ENCODE measurements at regions not wholly inside any gene's neighbourhood (a gene's known extent, or its start where the extent isn't known, plus 50 kb on each side); places are given as distances from the start of the nearest gene placed in this dataset.
A peak's percentile ranks its signal among the peaks of the same experiment; 100 is the strongest.

GRCh38 chr1:58914925-58915324 lies 131.1 kb upstream of the JUN start:
- DNase-seq, result no peak

DNA sequence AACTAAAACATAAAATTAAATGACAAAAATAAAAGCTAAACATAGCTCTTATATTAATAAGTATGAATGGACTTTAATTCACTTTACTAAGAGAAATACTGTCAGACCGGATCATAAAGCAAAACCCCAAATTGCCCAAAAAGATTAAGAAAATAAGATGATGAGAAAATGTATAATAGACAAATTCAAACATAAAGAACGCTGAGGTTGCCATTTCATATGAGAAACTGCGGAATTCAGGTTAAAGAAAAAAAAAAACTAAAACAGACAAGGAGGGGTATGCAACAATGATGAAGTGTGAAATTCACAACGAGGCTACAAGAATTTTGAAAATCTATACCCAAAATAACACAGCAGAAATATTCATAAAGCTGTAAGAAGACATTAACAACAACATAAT lies 133.6 kb upstream of the JUN start:
- no peak for DNase-seq

DNA sequence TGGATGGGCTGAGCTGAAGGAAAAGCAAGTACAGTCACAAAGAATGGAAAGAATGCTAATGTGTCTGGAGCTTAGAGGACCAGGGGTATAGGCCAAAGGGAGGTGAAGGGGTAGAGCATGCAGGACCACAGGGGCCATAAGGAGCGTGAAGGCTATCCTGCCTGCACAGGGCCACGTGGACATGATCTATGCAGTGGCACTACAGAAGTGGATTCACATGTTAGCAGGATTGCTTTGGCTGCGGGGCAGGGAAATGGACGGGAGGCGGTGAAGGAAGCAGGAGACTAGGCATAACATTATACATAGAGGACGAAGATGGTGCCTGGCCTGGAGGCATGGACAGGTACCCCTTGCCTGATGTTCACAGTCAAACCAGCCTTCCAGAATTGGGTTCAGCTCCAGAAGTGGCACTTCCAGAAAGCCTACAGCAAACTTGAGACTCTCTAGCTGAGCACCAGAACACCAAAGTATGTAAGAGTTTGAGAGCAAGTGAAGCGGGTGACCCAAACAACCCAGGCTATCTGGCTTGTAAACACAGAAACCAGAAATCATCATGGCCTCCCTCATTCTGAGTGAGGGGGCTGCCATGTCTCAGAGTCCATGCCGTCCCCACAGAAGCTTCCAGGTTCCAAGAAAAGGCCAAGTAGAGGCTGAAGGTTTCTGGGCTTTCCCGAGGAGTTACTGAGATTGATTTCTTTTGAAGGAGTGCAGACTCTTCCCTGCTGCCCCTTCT lies 135.5 kb upstream of the JUN start:
- no peak for DNase-seq

- no peak for DNase-seq
These were observed 136.1 kb upstream of the JUN start for GRCh38 chr1:58919959-58920321.

GRCh38 chr1:58921342-58921741 lies 137.5 kb upstream of the JUN start:
- DNase-seq, result no peak

DNA sequence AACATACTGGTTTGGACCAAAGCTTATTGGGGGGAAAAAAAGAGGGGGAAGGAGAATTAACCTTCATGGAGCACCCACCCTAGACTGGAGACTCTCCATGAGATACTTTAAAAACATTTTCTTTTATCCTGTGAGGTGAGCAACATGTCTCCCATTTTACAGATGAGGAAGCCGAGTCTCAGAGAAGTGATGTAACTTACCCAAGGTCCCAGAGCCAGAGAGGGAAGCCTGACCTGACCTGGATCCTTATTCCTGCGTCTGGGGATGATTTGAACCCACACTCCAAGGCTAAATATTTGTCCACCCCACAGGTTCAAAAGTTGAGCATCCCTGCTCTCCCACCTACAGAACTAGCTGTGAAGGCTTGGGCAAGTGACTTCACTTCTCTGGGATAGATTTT lies 137.9 kb upstream of the JUN start:
- no peak for DNase-seq

DNA sequence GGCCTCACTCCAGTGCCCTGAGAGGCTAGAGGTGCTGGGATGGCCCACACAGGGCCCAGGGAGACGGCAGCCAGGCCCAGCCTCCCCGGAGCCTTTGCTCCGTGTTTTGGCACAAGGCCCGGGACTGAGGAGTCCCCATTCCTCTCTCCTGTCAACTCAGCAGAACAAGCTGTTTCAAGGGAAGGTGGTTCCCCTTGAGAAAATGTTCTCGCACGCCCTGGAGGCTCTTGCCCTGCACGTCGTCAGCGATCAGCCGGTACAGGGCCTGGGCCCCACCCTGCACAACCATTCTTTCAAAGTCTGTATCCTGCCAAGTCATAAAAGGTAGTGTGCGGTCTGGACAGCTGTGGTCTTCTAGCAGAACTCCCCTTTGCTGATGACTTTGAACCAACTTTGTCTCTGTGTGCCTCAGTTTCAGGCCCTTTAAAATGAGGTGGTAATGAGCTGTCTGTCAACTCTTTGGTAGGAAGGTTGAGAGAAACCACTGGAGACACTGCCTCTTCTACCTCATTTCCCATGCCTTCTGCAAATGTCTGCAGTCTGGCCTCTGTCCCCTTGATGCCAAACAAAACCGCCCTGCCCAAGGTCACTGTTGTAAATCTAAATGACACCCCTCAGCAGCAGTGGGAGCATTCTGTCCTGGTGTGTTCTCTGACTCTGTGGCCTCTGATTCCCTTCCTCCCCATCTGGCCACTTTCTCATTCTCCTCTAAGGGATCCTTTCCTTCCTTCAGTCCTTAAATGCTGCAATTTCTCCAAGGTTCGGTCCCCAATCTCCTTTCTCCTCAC lies 138.6 kb upstream of the JUN start:
- DNase-seq, result no peak

DNA sequence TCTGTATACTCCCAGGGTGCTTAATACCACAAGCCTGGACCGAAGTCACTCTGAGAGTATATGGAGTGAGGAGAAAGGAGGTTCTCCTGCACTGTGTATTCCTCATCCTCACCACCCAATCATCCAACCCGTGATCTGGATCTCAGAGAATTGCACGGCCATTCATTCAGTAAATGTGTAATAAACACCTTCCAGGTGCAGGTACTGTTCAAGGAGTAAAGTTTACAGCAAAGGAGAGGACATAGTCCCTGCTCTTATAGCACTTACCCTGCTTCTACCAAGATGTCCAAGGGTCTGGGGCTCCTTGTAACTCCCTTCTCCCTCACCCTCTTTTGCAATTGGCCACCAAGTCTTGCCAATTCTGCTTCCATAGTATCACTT lies 139.2 kb upstream of the JUN start:
- DNase-seq, result no peak

GRCh38 chr1:58924016-58924565 lies 140.2 kb upstream of the JUN start:
- no peak for DNase-seq

DNA sequence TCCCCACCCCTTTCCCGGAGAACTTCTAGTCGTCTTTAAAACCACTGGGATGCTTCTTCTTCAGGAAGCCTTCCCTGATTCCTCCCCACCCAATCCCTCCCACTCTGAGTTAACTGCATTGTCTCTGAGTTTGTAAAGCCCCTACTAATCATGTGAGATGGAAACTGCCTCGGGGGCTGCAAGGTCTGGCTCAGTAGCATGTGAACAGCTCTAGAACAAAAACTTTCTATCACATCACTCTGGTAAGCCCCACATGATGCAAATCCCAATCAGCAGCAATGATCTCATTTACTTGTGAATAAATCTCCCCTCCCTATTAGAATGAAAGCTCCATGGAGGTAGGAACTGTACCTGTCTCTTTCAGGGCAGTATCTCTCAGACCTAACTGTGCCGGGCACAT lies 141.0 kb upstream of the JUN start:
- DNase-seq, result no peak

- no peak for DNase-seq
These were observed 141.4 kb upstream of the JUN start for GRCh38 chr1:58925247-58925646.

- DNase-seq, result no peak
These were observed 142.3 kb upstream of the JUN start for GRCh38 chr1:58926152-58926551.

GRCh38 chr1:58927041-58927721 lies 143.3 kb upstream of the JUN start:
- peak; percentile 47 for DNase-seq

- no peak for DNase-seq
These were observed 143.9 kb upstream of the JUN start for GRCh38 chr1:58927722-58928085.

DNA sequence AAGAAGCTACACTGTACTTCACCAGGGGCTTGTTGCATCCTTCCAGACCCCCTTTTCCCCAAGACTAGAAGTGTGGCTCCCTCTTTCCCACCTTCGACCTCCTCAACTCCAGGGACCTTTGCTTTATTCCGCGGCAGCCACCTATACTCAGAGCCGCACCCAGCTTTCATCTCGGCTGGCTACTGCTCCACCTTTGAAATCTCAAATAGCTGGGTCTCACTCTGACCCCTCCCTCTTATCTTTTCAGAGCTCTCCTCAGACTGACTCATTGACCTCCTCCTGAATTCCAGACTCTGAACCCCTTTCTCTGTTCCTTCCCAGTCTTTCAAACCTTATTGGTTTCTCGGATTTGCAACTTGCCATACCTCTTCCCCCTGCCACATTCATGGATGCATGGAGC lies 144.7 kb upstream of the JUN start:
- DNase-seq, result no peak

DNA sequence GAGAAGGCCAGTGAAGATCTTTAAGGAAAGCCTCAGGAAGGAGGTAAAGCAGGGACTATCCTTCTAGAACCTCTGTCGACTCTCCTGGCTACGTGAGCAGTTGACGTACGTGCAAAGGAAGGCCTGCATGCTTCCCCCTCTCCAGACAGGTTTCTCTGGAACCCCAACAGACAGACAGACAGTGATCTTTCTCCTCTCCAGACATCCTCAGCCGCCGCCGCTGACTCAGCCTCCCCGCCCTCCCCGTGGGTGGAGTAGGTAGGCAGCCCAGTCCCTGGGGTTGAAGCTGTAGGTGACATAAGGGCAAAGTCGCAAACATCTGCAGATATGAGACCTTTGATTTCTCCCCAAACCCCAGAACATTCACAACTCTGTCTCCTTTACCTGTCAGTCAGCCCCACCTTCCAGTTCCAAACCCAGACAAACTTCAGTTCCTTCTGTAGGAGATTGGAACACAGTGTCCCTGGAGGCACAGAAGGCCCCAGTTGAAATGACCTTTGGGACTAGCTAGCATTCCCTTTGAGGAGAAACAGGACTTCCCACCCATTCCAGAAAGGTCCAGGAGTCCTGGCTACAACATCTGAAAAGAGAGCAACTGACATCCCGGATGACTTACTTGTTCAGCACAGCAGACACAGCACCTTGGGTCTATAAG lies 146.0 kb upstream of the JUN start:
- DNase-seq, result no peak

DNA sequence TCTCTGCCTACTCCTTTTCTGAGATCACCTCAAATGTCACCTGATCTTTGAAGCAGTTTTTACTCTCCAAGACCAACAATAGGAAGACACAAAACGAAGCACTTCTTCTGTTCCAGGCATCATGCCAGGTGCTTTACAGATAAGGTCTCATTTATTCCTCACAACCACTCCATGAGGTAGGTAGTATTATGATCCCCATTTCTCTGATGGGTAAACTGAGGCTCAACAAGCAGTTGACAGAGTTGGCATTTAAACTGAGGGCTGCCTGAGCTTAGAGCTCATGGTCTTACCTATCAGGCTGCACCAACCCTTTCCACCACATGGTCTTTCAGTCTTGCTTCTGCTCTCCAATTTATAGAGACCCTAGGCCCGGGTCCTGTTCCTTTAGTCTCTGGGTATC lies 147.2 kb upstream of the JUN start:
- DNase-seq, result no peak

GRCh38 chr1:58931756-58932155 lies 147.9 kb upstream of the JUN start:
- no peak for DNase-seq

DNA sequence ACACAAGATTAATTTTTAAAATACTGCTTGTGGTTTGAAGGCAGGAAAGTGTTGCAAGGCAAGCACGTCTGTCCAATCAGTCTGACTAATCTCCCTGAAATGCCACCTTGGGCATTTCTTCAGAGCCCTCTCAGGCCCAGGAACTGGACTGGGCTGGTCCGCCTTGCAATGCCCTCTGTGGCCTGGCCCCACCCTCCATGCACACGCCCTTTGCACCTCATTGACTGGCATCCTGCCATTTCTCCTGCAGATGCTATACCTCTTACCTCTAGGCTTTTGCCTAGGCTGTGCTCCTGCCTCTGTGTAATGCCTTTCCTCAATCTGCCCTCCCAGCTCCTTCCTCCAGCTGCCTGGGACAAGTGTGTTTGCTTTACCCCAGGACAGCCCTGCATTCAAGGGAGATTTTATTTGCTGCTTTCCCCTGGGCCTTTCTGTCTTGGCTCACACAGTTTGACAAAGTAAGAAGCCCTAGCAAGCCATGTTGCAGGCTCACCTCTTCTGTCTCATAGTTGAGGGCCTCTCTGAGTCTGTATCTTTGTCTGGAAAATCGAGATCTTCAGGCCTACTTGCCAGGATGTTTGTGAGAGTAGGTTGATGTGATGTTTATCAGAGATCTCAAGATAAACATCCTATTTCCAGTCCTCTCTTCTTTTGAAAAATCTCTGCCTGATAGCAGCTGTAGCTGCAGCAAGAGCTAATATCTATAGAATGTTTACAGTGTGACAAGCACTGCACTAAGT lies 149.2 kb upstream of the JUN start:
- DNase-seq, result peak; percentile 96

DNA sequence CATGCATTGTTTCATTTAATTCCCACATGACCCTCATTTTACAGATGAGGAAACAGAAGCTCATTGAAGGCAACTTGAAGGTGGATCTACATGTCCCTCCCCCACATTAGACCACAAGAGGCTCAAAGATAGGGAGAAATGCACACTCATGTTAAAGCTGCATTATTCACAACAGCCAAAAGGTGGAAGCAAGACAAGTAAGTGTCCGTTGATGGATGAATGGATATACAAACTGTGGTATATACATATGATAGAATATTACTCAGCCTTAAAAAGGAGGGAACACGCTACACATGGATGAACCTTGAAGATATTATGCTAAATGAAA lies 149.7 kb upstream of the JUN start:
- peak; percentile 79 for DNase-seq

DNA sequence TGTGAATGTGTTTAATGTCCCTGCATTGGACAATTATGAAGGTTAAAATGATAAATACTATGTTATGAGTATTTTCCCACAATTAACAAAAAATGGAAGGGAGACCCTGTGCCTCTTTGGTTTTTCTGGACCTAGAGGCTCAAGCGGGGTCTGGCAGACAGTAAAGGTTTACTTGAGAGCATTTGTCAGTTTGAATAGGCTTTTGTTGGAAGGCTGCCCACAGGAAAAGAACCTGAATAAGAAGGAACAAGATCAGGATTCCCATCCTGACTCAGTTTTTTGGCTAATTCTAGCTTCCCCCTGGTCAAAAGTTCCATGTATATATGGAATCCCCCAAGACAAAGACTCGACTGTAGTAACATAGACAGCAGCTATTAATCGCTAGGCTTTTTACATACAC lies 150.9 kb upstream of the JUN start:
- DNase-seq, result no peak

DNA sequence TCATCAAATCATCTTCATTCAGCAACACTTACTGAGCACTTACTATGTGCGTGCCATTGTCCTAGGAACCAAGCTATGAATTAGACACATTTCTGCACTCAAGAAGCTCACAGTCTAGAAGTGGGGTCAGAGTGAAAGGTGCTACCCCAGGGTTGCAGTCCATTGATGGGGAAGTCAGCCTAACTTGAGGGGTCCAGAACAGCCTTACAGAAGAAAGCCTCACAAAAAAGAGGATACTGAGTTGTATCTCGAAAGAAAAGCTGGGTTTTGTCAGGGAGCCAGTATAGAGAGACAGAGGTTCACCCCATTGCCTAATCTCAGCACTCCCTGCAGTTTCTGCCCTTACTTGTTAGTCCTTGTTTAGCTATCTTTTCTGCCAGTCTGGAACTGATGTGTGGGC lies 153.1 kb upstream of the JUN start:
- no peak for DNase-seq

GRCh38 chr1:58939146-58939545 lies 155.3 kb upstream of the JUN start:
- DNase-seq, result no peak

All from NCI-H510A treated with DMSO at 0.1 percent for 48 hours (cell line).